HepG2 (cell line): ENCODE measurements at regions not wholly inside any gene's neighbourhood (a gene's known extent, or its start where the extent isn't known, plus 50 kb on each side); places are given as distances from the start of the nearest gene placed in this dataset.

ENCODE experiments used
- FOXO4 ChIP-seq: sonication (generic); formaldehyde crosslinking; conservative IDR thresholded peaks from 2 replicates; pipeline ENCODE4 v1.8.1; 2023; ENCODE audit warnings: missing genetic modification reagents
- KIAA2018 ChIP-seq: sonication (generic); formaldehyde crosslinking; IDR thresholded peaks from 2 replicates; pipeline ENCODE4 v1.5.0; 2020; ENCODE audit warnings: mild to moderate bottlenecking, missing genetic modification reagents, borderline replicate concordance
- MAFG ChIP-seq: sonication (generic); formaldehyde crosslinking; IDR thresholded peaks from 2 replicates; pipeline ENCODE4 v1.5.1; 2020; ENCODE audit warnings: mild to moderate bottlenecking, missing genetic modification reagents
- MEIS1 ChIP-seq: sonication (generic); formaldehyde crosslinking; IDR thresholded peaks from 2 replicates; pipeline ENCODE4 v1.9.0; 2021; ENCODE audit warnings: mild to moderate bottlenecking, missing genetic modification reagents, moderate library complexity, borderline replicate concordance
- PRDM15 ChIP-seq: sonication (generic); formaldehyde crosslinking; IDR thresholded peaks from 2 replicates; pipeline ENCODE4 v1.4.0; 2020; ENCODE audit warnings: missing genetic modification reagents
- ZNF574 ChIP-seq: sonication (generic); formaldehyde crosslinking; IDR thresholded peaks from 2 replicates; pipeline ENCODE4 v1.4.0; 2020; ENCODE audit warnings: missing genetic modification reagents
- ZNF674 ChIP-seq: sonication (generic); formaldehyde crosslinking; IDR thresholded peaks from 2 replicates; pipeline ENCODE4 v1.5.0; 2020; ENCODE audit warnings: low read depth, mild to moderate bottlenecking, missing genetic modification reagents
- ZNF746 ChIP-seq: sonication (generic); formaldehyde crosslinking; IDR thresholded peaks from 2 replicates; pipeline ENCODE4 v1.8.0; 2022; ENCODE audit warnings: mild to moderate bottlenecking, missing genetic modification reagents
- ZNF766 ChIP-seq: sonication (generic); formaldehyde crosslinking; IDR thresholded peaks from 2 replicates; pipeline ENCODE4 v1.5.0; 2020; ENCODE audit warnings: missing genetic modification reagents, borderline replicate concordance
- ZNF782 ChIP-seq: sonication (generic); formaldehyde crosslinking; IDR thresholded peaks from 2 replicates; pipeline ENCODE4 v1.4.0; 2020; ENCODE audit warnings: missing genetic modification reagents, mild to moderate bottlenecking, borderline replicate concordance
- ZNF883 ChIP-seq: sonication (generic); formaldehyde crosslinking; IDR thresholded peaks from 2 replicates; pipeline ENCODE4 v1.5.1; 2020; ENCODE audit warnings: mild to moderate bottlenecking, missing genetic modification reagents; ENCODE audit errors: not compliant biosample characterization
- ZSCAN31 ChIP-seq: sonication (generic); formaldehyde crosslinking; IDR thresholded peaks from 2 replicates; pipeline ENCODE4 v1.5.0; 2020; ENCODE audit warnings: low read depth, mild to moderate bottlenecking, missing genetic modification reagents
- ZZZ3 ChIP-seq: sonication (generic); formaldehyde crosslinking; IDR thresholded peaks from 2 replicates; pipeline ENCODE4 v1.4.0; 2020; ENCODE audit warnings: missing genetic modification reagents, mild to moderate bottlenecking, borderline replicate concordance

GRCh38 chr11:107196732-107197131, 178.5 kb upstream of the GUCY1A2 start (continued):
- no peak for TF ChIP-seq KIAA2018 (CRISPR knock-in tag)
- TF ChIP-seq ZNF674 (CRISPR knock-in tag) = no peak
- no peak for TF ChIP-seq MEIS1 (CRISPR knock-in tag)
- no peak for TF ChIP-seq ZNF782
- no peak for TF ChIP-seq ZNF574 (CRISPR knock-in tag)
- no peak for TF ChIP-seq ZNF883 (CRISPR knock-in tag)
- no peak for TF ChIP-seq ZNF746 (CRISPR knock-in tag)
- TF ChIP-seq FOXO4 (CRISPR knock-in tag) = no peak
- no peak for TF ChIP-seq MAFG (CRISPR knock-in tag)
- TF ChIP-seq ZNF766 (CRISPR knock-in tag) = no peak
- no peak for TF ChIP-seq PRDM15 (CRISPR knock-in tag)
- TF ChIP-seq ZSCAN31 (CRISPR knock-in tag) = no peak
- no peak for TF ChIP-seq ZZZ3 (CRISPR knock-in tag)
